ENCODE measurements at regions not wholly inside any gene's neighbourhood (a gene's known extent, or its start where the extent isn't known, plus 50 kb on each side); places are given as distances from the start of the nearest gene placed in this dataset.

GRCh38 chr22:47816863-47817210, 1054.4 kb downstream of the TBC1D22A start:
- TF ChIP-seq, protein P1, sequence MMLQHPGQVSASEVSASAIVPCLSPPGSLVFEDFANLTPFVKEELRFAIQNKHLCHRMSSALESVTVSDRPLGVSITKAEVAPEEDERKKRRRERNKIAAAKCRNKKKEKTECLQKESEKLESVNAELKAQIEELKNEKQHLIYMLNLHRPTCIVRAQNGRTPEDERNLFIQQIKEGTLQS (IDR thresholded peaks at IDR 0.05): no peak
- TF ChIP-seq POLR2A (IDR thresholded peaks at IDR 0.05; ENCODE audit: borderline replicate concordance, extremely low read depth, insufficient read depth, insufficient read length): no peak
- no peak for TF ChIP-seq EZH2 (IDR thresholded peaks at IDR 0.05)
- no peak for TF ChIP-seq YY1 (IDR thresholded peaks at IDR 0.05; ENCODE audit: extremely low read depth, insufficient replicate concordance, low read depth, low read length)
- TF ChIP-seq, protein P2, sequence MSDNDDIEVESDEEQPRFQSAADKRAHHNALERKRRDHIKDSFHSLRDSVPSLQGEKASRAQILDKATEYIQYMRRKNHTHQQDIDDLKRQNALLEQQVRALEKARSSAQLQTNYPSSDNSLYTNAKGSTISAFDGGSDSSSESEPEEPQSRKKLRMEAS (IDR thresholded peaks at IDR 0.05): no peak
- TF ChIP-seq, protein P3, sequence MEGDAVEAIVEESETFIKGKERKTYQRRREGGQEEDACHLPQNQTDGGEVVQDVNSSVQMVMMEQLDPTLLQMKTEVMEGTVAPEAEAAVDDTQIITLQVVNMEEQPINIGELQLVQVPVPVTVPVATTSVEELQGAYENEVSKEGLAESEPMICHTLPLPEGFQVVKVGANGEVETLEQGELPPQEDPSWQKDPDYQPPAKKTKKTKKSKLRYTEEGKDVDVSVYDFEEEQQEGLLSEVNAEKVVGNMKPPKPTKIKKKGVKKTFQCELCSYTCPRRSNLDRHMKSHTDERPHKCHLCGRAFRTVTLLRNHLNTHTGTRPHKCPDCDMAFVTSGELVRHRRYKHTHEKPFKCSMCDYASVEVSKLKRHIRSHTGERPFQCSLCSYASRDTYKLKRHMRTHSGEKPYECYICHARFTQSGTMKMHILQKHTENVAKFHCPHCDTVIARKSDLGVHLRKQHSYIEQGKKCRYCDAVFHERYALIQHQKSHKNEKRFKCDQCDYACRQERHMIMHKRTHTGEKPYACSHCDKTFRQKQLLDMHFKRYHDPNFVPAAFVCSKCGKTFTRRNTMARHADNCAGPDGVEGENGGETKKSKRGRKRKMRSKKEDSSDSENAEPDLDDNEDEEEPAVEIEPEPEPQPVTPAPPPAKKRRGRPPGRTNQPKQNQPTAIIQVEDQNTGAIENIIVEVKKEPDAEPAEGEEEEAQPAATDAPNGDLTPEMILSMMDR (IDR thresholded peaks at IDR 0.05 in 2 of 3, conservative IDR thresholded peaks at IDR 0.05 in 1 of 3; ENCODE audit: borderline replicate concordance in 1 of 3, insufficient read depth in 1 of 3, low read depth in 2 of 3, low read length in 2 of 3): no peak
- TF ChIP-seq SIN3A (IDR thresholded peaks at IDR 0.05; ENCODE audit: low read depth): no peak
- no peak for TF ChIP-seq POLR2AphosphoS5 (IDR thresholded peaks at IDR 0.05; ENCODE audit: low read depth, low read length)
